ENCODE measurements at regions not wholly inside any gene's neighbourhood (a gene's known extent, or its start where the extent isn't known, plus 50 kb on each side); places are given as distances from the start of the nearest gene placed in this dataset.

- DNase-seq, result no peak
Measured at GRCh38 chr12:40559865-40560264, 132.4 kb upstream of the CNTN1 start.

GRCh38 chr12:40560848-40561247 lies 131.4 kb upstream of the CNTN1 start:
- no peak for DNase-seq

- no peak for DNase-seq
Measured at GRCh38 chr12:40561395-40561966, 130.8 kb upstream of the CNTN1 start.

GRCh38 chr12:40565029-40565633 lies 127.1 kb upstream of the CNTN1 start:
- DNase-seq, result no peak

GRCh38 chr12:40566271-40566670 lies 126.0 kb upstream of the CNTN1 start:
- no peak for DNase-seq

- no peak for DNase-seq
Measured at GRCh38 chr12:40569626-40570179, 122.5 kb upstream of the CNTN1 start.

- DNase-seq, result no peak
Measured at GRCh38 chr12:40573024-40573423, 119.2 kb upstream of the CNTN1 start.

GRCh38 chr12:40575987-40576386 lies 116.3 kb upstream of the CNTN1 start:
- DNase-seq, result no peak

- DNase-seq, result no peak
Measured at GRCh38 chr12:40577834-40578233, 114.4 kb upstream of the CNTN1 start.

GRCh38 chr12:40579687-40580086 lies 112.6 kb upstream of the CNTN1 start:
- no peak for DNase-seq

GRCh38 chr12:40580346-40580745 lies 111.9 kb upstream of the CNTN1 start:
- DNase-seq, result no peak

GRCh38 chr12:40581889-40582288 lies 110.3 kb upstream of the CNTN1 start:
- no peak for DNase-seq

- no peak for DNase-seq
Measured at GRCh38 chr12:40583743-40584142, 108.5 kb upstream of the CNTN1 start.

GRCh38 chr12:40584763-40585162 lies 107.5 kb upstream of the CNTN1 start:
- DNase-seq, result no peak

- no peak for DNase-seq
Measured at GRCh38 chr12:40586823-40587222, 105.4 kb upstream of the CNTN1 start.

- no peak for DNase-seq
Measured at GRCh38 chr12:40587421-40587820, 104.8 kb upstream of the CNTN1 start.

GRCh38 chr12:40587970-40588369 lies 104.3 kb upstream of the CNTN1 start:
- DNase-seq, result no peak

- DNase-seq, result no peak
Measured at GRCh38 chr12:40597133-40597532, 95.1 kb upstream of the CNTN1 start.

- DNase-seq, result no peak
Measured at GRCh38 chr12:40598073-40598472, 94.2 kb upstream of the CNTN1 start.

- DNase-seq, result no peak
Measured at GRCh38 chr12:40602562-40602961, 89.7 kb upstream of the CNTN1 start.

GRCh38 chr12:40614923-40615322 lies 77.3 kb upstream of the CNTN1 start:
- no peak for DNase-seq

- DNase-seq, result no peak
Measured at GRCh38 chr12:40615590-40615989, 76.6 kb upstream of the CNTN1 start.

GRCh38 chr12:40616383-40616915 lies 75.8 kb upstream of the CNTN1 start:
- no peak for DNase-seq

- DNase-seq, result no peak
Measured at GRCh38 chr12:40618636-40619035, 73.6 kb upstream of the CNTN1 start.

All from right forelimb (tissue), 1 donor.